DOHH2 (cell line): ENCODE measurements at regions not wholly inside any gene's neighbourhood (a gene's known extent, or its start where the extent isn't known, plus 50 kb on each side); places are given as distances from the start of the nearest gene placed in this dataset.

Experiments
- H3F3A ChIP-seq: fragments of 200-600 bp; sonication (generic), shearing (Covaris generic); 2 replicates; pipeline ENCODE4 v1.6.0; 2016; ENCODE audit warnings: antibody characterized with exemption, mild to moderate bottlenecking; ENCODE audit not compliant: control insufficient read depth, insufficient read depth
- H3K27ac ChIP-seq: fragments of 200-600 bp; sonication (generic); 2 replicates; pipeline ENCODE4 v1.5.1; 2014; ENCODE audit warnings: low read depth, mild to moderate bottlenecking, low read length, moderate library complexity
- H3K27me3 ChIP-seq: fragments of 200-600 bp; sonication (generic); 2 replicates; pipeline ENCODE4 v1.6.1; 2014; ENCODE audit warnings: mild to moderate bottlenecking, low read length, mixed read lengths; ENCODE audit not compliant: control insufficient read depth
- H3K36me3 ChIP-seq: fragments of 200-600 bp; sonication (generic); 2 replicates; pipeline ENCODE4 v1.6.1; 2014; ENCODE audit warnings: mild to moderate bottlenecking, low read length, moderate library complexity, mixed read lengths; ENCODE audit not compliant: control insufficient read depth
- H3K4me1 ChIP-seq: fragments of 200-600 bp; sonication (generic); 2 replicates; pipeline ENCODE4 v1.6.1; 2014; ENCODE audit warnings: mild to moderate bottlenecking, low read length, mixed read lengths; ENCODE audit not compliant: control insufficient read depth
- H3K4me2 ChIP-seq: fragments of 200-600 bp; sonication (generic); 2 replicates; pipeline ENCODE4 v1.6.0; 2014; ENCODE audit warnings: mild to moderate bottlenecking, low read length, moderate library complexity
- H3K4me3 ChIP-seq: fragments of 200-600 bp; sonication (generic); 2 replicates; pipeline ENCODE4 v1.5.1; 2014; ENCODE audit warnings: mild to moderate bottlenecking, low read length, mixed read lengths
- H3K79me2 ChIP-seq: fragments of 200-600 bp; sonication (generic); 2 replicates; pipeline ENCODE4 v1.6.1; 2014; ENCODE audit warnings: mild to moderate bottlenecking, low read length, mixed read lengths; ENCODE audit not compliant: control insufficient read depth
- H3K9me2 ChIP-seq: fragments of 200-600 bp; sonication (generic); replicated peaks from 2 replicates; pipeline ENCODE4 v1.6.1; 2014; ENCODE audit warnings: mild to moderate bottlenecking, low read length, mixed read lengths; ENCODE audit not compliant: control insufficient read depth
- H3K9me3 ChIP-seq: fragments of 200-600 bp; sonication (generic); 2 replicates; pipeline ENCODE4 v1.6.1; 2014; ENCODE audit warnings: antibody characterized with exemption, low read length, mixed read lengths; ENCODE audit not compliant: control insufficient read depth, insufficient read depth
- H4K20me1 ChIP-seq: fragments of 200-600 bp; sonication (generic); 2 replicates; pipeline ENCODE4 v1.6.0; 2014; ENCODE audit warnings: low read depth, mild to moderate bottlenecking, antibody characterized with exemption, low read length, moderate library complexity; ENCODE audit not compliant: control insufficient read depth, insufficient read depth
- CTCF ChIP-seq: fragments of 200-600 bp; sonication (generic); IDR thresholded peaks from one replicate; pipeline ENCODE4 v1.5.1; 2014; ENCODE audit warnings: antibody characterized with exemption, mild to moderate bottlenecking, low read depth, low read length; ENCODE audit not compliant: poor library complexity, severe bottlenecking
- EZH2phosphoT487 ChIP-seq: fragments of 200-600 bp; sonication (generic); IDR thresholded peaks from 2 replicates; pipeline ENCODE4 v1.6.1; 2017; ENCODE audit warnings: borderline replicate concordance, mild to moderate bottlenecking, antibody characterized with exemption, low read length, moderate library complexity, mixed read lengths

GRCh38 chr21:16072737-16073136 is 343.0 kb downstream of the USP25 start:
- H3K27ac ChIP-seq, result no peak overlapping the region
- no peaks in the 10 kb centered on the region for H3K9me3 ChIP-seq
- no peaks in the 10 kb centered on the region for H3K36me3 ChIP-seq
- H3K79me2 ChIP-seq, result no peaks in the 10 kb centered on the region
- no peak for TF ChIP-seq CTCF
- no peak for TF ChIP-seq EZH2phosphoT487
- no peaks in the 10 kb centered on the region for H3F3A ChIP-seq
- H3K4me1 ChIP-seq, result no peaks in the 10 kb centered on the region
- H3K27me3 ChIP-seq, result no peaks in the 10 kb centered on the region
- no peaks in the 10 kb centered on the region for H3K9me2 ChIP-seq
- no peaks in the 10 kb centered on the region for H4K20me1 ChIP-seq
- no peak overlapping the region for H3K4me3 ChIP-seq
- H3K4me2 ChIP-seq, result no peak overlapping the region

GRCh38 chr21:16073586-16073985 is 343.8 kb downstream of the USP25 start:
- Histone ChIP-seq H3K27ac (no peak overlapping the region), H4K20me1 (no peaks in the 10 kb centered on the region), H3K4me2 (no peak overlapping the region), H3K4me1 (no peaks in the 10 kb centered on the region), H3K4me3 (no peak overlapping the region), H3K9me2 (no peaks in the 10 kb centered on the region), H3K79me2 (no peaks in the 10 kb centered on the region), H3K9me3 (no peaks in the 10 kb centered on the region), H3K36me3 (no peaks in the 10 kb centered on the region), H3K27me3 (no peaks in the 10 kb centered on the region), H3F3A (no peaks in the 10 kb centered on the region)
- TF ChIP-seq EZH2phosphoT487 (no peak), CTCF (no peak)

DNA sequence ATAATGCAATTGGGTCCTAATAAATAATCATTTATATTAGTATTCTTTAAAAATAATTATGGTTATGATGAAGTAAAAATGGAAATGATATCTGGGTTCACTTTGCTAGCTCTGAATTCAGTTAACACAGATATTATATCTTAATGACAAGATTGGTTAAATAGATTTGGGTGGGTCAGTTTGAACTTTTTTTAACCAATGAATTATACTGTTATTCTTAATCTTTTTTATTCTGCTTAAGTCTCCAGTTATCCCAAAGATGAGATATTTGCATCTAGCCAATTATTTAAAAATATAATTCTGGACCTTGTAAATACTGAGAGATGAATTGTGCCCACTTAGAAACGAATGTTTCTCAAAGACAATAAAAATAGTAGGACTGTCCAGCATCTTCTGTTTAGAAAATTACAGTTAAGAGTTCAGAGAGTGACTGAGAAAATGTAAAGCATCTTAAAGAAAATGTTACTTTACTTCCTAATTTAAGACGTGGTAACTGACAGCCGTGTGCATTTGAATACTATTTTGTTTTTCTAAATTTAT is 345.2 kb downstream of the USP25 start:
- Histone ChIP-seq H3K36me3 (no peaks in the 10 kb centered on the region), H3K9me3 (no peaks in the 10 kb centered on the region), H3F3A (no peaks in the 10 kb centered on the region), H4K20me1 (no peaks in the 10 kb centered on the region), H3K4me3 (no peak overlapping the region), H3K27me3 (no peaks in the 10 kb centered on the region), H3K79me2 (no peaks in the 10 kb centered on the region), H3K9me2 (no peaks in the 10 kb centered on the region), H3K27ac (no peak overlapping the region), H3K4me1 (no peaks in the 10 kb centered on the region), H3K4me2 (no peak overlapping the region)
- TF ChIP-seq EZH2phosphoT487 (no peak), CTCF (no peak)
